Fibroblast of lung (primary cell): ENCODE measurements at regions not wholly inside any gene's neighbourhood (a gene's known extent, or its start where the extent isn't known, plus 50 kb on each side); places are given as distances from the start of the nearest gene placed in this dataset.

Experiments used
- CTCF ChIP-seq, 2 donors: IDR thresholded peaks in 1 of 2; conservative IDR thresholded peaks in 1 of 2; 1 replicate in 1 of 2; 2 replicates in 1 of 2; pipeline ENCODE4 v1.5.1; 2011 to 2012; ENCODE audit warnings: low read length in 2 of 2, control low read depth in 1 of 2, inconsistent platforms in 1 of 2, low read depth in 1 of 2, mild to moderate bottlenecking in 1 of 2
- EZH2 ChIP-seq: IDR thresholded peaks from 2 replicates; pipeline ENCODE4 v1.5.1; 2012; ENCODE audit warnings: low read length, control low read depth, mild to moderate bottlenecking; ENCODE audit errors: missing control alignments

DNA sequence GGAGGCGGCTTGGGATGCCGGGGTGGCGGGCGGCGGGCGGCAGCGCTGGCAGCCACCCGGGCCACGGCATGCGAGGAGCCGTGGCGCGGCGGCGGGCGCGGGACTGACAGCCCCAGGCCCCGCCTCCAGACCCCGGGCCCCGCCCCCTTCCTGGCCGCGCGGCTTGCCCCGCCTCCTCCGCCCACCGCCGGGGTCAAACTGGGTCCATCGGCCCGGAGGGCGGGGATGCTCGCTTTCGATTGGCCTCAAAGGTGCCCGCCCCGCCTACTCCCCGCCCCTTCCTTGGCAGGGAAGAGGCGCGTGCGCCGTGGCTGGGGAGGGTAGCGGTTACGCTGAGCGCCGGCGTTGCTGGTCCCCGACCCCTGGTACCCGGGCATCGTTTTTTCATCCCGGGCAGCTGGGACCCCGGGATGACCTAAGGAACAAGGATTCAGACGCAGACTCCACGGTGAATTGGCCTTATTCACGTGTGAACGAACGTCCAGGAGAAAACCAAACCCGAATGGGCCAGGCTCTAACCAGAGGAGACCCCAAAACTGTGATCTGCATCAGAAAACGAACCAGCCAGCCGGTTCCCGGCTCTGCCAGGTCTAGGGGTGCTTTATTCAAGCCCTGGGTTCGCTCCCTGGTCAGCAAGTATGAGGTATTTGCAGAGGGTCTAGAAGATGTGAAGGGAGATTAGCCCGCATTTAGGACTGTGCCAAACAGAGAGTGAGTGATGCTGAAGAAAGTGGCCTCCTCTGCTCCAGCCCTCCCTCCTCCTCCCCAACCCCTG lies 117.2 kb upstream of the GUCA2B start:
- TF ChIP-seq CTCF (conservative IDR thresholded peaks at IDR 0.05 in 1 of 2, IDR thresholded peaks at IDR 0.05 in 1 of 2; ENCODE audit: low read depth in 1 of 2, low read length in 2 of 2) (no peak), EZH2 (no peak)
